ENCODE measurements at regions not wholly inside any gene's neighbourhood (a gene's known extent, or its start where the extent isn't known, plus 50 kb on each side); places are given as distances from the start of the nearest gene placed in this dataset.

DNA sequence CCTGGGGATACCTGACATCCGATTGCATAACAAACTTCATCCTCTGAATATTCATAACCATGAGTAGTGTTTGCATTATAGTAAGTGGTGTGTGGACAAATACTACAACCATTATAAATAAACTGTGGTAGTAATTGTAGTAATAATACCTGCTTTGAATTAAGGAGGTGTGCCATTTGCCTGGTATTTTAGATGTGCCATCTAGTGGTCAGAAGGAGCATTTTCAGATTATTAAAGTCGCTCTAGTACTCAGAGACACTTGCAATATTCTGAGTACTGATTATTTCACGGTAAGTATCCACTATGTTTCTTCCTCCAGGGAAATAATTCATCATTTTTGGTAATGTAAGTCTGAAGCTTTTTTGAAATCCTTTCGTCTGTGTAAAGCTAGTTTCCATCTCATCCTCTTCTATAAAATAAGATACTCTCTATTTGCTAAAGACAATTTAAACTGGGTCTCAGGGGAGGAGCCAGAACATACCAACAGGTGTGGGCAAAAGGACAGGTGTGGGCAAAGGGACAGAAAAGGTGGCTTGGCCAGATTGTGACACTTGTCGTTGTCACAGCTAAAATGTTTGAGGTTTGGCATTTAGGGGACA, 115.3 kb upstream of the WDR11 start:
- peak; percentile 52 for DNase-seq
- TF ChIP-seq, protein P1, sequence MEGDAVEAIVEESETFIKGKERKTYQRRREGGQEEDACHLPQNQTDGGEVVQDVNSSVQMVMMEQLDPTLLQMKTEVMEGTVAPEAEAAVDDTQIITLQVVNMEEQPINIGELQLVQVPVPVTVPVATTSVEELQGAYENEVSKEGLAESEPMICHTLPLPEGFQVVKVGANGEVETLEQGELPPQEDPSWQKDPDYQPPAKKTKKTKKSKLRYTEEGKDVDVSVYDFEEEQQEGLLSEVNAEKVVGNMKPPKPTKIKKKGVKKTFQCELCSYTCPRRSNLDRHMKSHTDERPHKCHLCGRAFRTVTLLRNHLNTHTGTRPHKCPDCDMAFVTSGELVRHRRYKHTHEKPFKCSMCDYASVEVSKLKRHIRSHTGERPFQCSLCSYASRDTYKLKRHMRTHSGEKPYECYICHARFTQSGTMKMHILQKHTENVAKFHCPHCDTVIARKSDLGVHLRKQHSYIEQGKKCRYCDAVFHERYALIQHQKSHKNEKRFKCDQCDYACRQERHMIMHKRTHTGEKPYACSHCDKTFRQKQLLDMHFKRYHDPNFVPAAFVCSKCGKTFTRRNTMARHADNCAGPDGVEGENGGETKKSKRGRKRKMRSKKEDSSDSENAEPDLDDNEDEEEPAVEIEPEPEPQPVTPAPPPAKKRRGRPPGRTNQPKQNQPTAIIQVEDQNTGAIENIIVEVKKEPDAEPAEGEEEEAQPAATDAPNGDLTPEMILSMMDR (IDR thresholded peaks at IDR 0.05; ENCODE audit: low read length) = peak; percentile 65
- TF ChIP-seq EZH2 (optimal IDR thresholded peaks at IDR 0.05; ENCODE audit: low read depth, low read length) = no peak

GRCh38 chr10:120736377-120736776, 114.8 kb upstream of the WDR11 start:
- Histone ChIP-seq H3K9me2 (replicated peaks; ENCODE audit: insufficient read depth, low read length) (no peaks in the 10 kb centered on the region), H3K27me3 (replicated peaks; ENCODE audit: insufficient read depth, low read length) (no peaks in the 10 kb centered on the region), H3K27ac (ENCODE audit: low read length) (no peak overlapping the region), H3K9me3 (replicated peaks; ENCODE audit: insufficient read depth, low read length) (no peaks in the 10 kb centered on the region), H3K4me1 (ENCODE audit: low read length) (no peaks in the 10 kb centered on the region), H2AFZ (ENCODE audit: low read length) (no peak overlapping the region), H3K79me2 (ENCODE audit: low read length) (no peaks in the 10 kb centered on the region), H4K20me1 (ENCODE audit: insufficient read depth, low read length) (no peaks in the 10 kb centered on the region), H3K4me3 (ENCODE audit: low read length) (no peak overlapping the region), H3K4me2 (ENCODE audit: low read depth, low read length) (no peak overlapping the region), H3F3A (ENCODE audit: insufficient read depth, low read length) (no peaks in the 10 kb centered on the region), H3K9ac (ENCODE audit: low read length) (no peak overlapping the region), H3K36me3 (replicated peaks; ENCODE audit: insufficient read depth, low read length) (no peaks in the 10 kb centered on the region)
- no peak for DNase-seq
- TF ChIP-seq, protein P1 (IDR thresholded peaks at IDR 0.05; ENCODE audit: low read length) = no peak
- no peak for TF ChIP-seq EZH2 (optimal IDR thresholded peaks at IDR 0.05; ENCODE audit: low read depth, low read length)

More for the DNA sequence above, 115.3 kb upstream of the WDR11 start:
- Histone ChIP-seq H3K4me1 (ENCODE audit: low read length) (no peaks in the 10 kb centered on the region), H3K4me2 (ENCODE audit: low read depth, low read length) (no peak overlapping the region), H3K9ac (ENCODE audit: low read length) (no peak overlapping the region), H2AFZ (ENCODE audit: low read length) (no peak overlapping the region), H3K4me3 (ENCODE audit: low read length) (no peak overlapping the region), H3K36me3 (replicated peaks; ENCODE audit: insufficient read depth, low read length) (no peaks in the 10 kb centered on the region), H3K27me3 (replicated peaks; ENCODE audit: insufficient read depth, low read length) (no peaks in the 10 kb centered on the region), H3F3A (ENCODE audit: insufficient read depth, low read length) (no peaks in the 10 kb centered on the region), H3K79me2 (ENCODE audit: low read length) (no peaks in the 10 kb centered on the region), H3K27ac (ENCODE audit: low read length) (no peak overlapping the region), H4K20me1 (ENCODE audit: insufficient read depth, low read length) (no peaks in the 10 kb centered on the region), H3K9me3 (replicated peaks; ENCODE audit: insufficient read depth, low read length) (no peaks in the 10 kb centered on the region), H3K9me2 (replicated peaks; ENCODE audit: insufficient read depth, low read length) (no peaks in the 10 kb centered on the region)

DNA sequence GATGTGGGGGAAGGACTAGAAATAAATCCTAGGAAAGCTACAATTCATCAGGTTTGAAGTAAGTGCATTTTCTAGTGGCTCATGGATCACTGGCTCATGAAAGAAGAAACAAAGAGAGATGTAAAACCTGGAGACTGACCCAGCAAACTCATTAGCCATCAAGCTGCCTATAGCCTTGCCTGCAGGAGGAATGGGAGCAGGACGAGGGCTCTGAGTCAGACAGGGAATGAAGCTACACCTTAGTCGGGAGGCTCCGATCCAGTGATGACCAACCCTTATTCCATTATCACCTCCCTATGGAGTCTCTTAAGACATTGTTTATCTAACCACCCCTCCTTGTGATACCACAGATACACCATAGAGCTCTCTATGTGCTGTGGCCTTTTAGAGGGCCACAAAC, 112.5 kb upstream of the WDR11 start:
- H3K9me2 ChIP-seq (replicated peaks; ENCODE audit: insufficient read depth, low read length) = no peaks in the 10 kb centered on the region
- H3K79me2 ChIP-seq (ENCODE audit: low read length) = no peaks in the 10 kb centered on the region
- no peak overlapping the region for H3K9ac ChIP-seq (ENCODE audit: low read length)
- no peak overlapping the region for H3K4me3 ChIP-seq (ENCODE audit: low read length)
- no peaks in the 10 kb centered on the region for H3K4me1 ChIP-seq (ENCODE audit: low read length)
- no peaks in the 10 kb centered on the region for H4K20me1 ChIP-seq (ENCODE audit: insufficient read depth, low read length)
- no peak overlapping the region for H3K4me2 ChIP-seq (ENCODE audit: low read depth, low read length)
- no peaks in the 10 kb centered on the region for H3F3A ChIP-seq (ENCODE audit: insufficient read depth, low read length)
- TF ChIP-seq EZH2phosphoT487 (IDR thresholded peaks at IDR 0.05; ENCODE audit: low read length) (no peak), EZH2 (optimal IDR thresholded peaks at IDR 0.05; ENCODE audit: low read depth, low read length) (no peak)
- TF ChIP-seq, protein P1 (IDR thresholded peaks at IDR 0.05; ENCODE audit: low read length) = no peak
- no peaks in the 10 kb centered on the region for H3K36me3 ChIP-seq (replicated peaks; ENCODE audit: insufficient read depth, low read length)
- H3K27ac ChIP-seq (ENCODE audit: low read length) = no peak overlapping the region
- DNase-seq = no peak
- H3K27me3 ChIP-seq (replicated peaks; ENCODE audit: insufficient read depth, low read length) = no peaks in the 10 kb centered on the region
- H3K9me3 ChIP-seq (replicated peaks; ENCODE audit: insufficient read depth, low read length) = no peaks in the 10 kb centered on the region
- H2AFZ ChIP-seq (ENCODE audit: low read length) = no peak overlapping the region
